Epithelial cell of proximal tubule (primary cell): ENCODE measurements at regions not wholly inside any gene's neighbourhood (a gene's known extent, or its start where the extent isn't known, plus 50 kb on each side); places are given as distances from the start of the nearest gene placed in this dataset.

ENCODE experiments used
- DNase-seq: peaks from one replicate; pipeline ENCODE4 v3.0.0-alpha.2; 2011; ENCODE audit warnings: low read depth
- H3K4me3 ChIP-seq: 2 replicates; pipeline ENCODE4 v1.5.1; 2011; ENCODE audit warnings: low read depth, mild to moderate bottlenecking, low read length
- TF ChIP-seq, protein P1 (sequence below): conservative IDR thresholded peaks from 2 replicates; pipeline ENCODE4 v1.5.1; 2012; ENCODE audit warnings: low read depth, mild to moderate bottlenecking, low read length

DNA sequence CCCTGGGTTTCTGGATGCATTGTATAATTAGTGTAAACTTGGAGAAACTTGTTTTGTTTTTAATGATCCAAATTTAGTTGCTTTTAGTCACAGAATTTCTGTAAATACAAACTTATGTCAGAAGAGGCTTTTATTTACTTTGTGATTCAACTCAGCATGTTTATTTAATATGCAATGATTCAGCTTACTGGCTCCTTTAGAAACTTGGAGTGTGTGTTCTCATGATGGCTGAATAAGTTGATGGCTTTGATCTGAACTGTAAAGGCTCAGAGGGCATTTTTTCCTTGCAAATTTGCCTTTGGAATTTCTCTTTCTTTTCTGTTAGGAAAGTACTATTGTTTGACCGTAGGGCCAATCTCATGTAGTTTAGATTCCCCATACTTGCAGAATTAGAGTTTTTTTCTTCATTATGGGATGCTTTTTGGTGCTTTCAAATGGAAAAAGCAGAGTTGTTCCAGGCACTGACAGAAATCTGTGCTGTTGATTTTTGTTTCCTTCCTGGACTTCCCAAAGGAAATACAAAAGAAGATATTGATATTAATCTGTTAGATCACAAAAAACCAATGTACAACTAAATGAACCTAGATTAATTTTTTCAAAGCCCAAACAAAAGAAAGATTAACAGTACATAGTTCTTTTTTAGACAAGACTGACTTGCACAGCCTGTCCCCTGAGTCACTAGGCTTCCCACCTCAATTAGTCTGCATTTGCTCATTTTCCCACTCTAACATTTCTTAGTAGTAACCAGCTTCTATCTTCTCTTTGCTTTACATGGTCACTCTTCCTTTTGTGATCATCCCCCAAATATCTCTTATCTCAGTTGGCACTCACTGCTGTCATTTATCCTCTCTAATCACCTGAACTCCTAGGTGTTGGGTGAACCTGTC is 96.8 kb upstream of the AGR3 start:
- H3K4me3 ChIP-seq, result no peak overlapping the region
- DNase-seq, result peak; percentile 43
- TF ChIP-seq, protein P1, sequence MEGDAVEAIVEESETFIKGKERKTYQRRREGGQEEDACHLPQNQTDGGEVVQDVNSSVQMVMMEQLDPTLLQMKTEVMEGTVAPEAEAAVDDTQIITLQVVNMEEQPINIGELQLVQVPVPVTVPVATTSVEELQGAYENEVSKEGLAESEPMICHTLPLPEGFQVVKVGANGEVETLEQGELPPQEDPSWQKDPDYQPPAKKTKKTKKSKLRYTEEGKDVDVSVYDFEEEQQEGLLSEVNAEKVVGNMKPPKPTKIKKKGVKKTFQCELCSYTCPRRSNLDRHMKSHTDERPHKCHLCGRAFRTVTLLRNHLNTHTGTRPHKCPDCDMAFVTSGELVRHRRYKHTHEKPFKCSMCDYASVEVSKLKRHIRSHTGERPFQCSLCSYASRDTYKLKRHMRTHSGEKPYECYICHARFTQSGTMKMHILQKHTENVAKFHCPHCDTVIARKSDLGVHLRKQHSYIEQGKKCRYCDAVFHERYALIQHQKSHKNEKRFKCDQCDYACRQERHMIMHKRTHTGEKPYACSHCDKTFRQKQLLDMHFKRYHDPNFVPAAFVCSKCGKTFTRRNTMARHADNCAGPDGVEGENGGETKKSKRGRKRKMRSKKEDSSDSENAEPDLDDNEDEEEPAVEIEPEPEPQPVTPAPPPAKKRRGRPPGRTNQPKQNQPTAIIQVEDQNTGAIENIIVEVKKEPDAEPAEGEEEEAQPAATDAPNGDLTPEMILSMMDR, result no peak

DNA sequence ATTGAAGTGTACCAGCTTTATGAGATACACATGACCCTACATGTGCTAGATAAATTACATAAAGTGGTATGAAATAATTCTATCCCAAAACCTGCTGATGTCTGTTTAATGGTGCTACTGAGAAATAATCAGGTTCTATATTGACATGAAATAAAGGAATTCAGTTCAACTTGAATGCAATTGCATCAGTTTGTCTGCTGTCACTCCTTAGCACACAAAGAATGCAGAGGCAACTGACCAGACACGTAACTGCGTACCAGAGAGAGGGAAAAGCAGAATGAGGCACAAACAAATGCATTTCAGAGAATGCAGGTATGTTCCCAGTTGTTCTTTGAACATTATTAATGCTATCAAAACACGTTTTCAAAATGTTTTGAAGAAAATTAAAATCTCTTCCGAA is 98.8 kb upstream of the AGR3 start:
- H3K4me3 ChIP-seq, result no peak overlapping the region
- no peak for DNase-seq
- TF ChIP-seq, protein P1, result no peak

DNA sequence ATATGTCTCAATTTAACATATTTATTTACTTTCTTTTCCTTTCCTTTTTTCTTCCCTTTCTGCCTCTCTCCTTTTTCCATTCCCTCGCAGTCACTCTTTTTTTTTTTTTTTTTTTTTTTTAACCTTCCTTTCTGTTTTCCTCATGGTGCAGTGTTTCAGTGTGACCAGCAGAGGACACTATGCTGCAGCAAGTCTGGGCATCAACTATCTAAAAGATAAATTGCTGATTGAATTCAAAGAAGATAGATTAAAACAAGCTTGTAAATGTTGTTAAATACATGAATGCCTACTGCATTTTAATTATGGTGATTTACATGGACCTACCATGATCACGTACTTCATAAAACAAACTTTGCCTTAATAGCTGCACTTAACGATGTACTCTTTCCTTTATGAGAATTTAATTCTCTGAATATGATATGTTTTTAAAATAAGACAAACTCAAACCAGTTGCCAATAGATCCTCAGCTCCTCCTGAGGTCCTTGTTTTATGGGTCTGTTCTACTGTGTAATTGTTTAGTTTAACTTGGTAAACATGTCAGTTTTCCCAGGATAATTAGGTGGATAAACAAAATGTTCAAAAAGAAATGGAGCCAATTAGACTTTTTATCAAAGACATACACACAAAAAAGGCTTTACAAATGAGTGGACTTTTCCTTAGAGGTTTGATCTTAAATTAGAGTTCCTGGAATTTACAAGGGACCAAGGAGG is 101.0 kb upstream of the AGR3 start:
- TF ChIP-seq, protein P1, result peak; percentile 99
- no peak overlapping the region for H3K4me3 ChIP-seq
- no peak for DNase-seq

DNA sequence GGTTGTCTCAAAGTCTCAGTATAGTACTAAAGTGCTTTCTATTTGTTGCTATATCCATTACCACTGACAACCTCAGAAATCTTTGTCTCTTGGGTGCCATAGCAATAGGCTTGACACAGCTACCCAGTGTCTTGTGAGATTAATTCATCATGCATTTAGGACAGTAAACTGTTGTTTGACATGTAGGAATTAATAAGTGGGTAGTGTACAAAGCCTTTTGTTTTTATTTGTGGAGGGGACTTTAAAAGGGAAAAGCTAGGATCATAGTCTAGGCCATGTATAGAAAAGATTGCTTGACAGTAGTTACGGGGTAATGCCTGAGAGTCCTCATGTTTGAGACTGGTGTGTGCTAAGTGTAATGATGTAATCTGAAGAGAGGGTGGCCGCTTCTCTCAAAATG is 102.6 kb upstream of the AGR3 start:
- no peak overlapping the region for H3K4me3 ChIP-seq
- TF ChIP-seq, protein P1, result no peak
- no peak for DNase-seq

DNA sequence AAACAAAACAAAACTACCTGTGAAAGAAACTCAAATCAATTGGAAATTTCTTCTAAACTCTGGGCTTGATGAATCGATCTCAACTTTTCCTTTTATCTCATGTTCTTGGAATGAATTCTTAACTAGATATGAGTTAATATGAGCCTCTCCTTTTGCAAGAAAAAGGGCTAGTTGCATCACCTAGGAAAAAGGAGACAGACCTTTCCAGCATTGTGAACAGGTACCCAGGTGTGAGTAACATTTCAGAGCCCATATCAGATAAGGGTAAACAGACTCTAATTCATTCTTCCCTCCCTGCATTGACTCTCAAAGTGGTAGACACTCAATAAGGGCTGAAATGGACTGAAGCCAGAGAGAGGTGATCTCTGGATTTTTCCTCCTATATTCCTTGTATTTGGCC is 103.8 kb upstream of the AGR3 start:
- TF ChIP-seq, protein P1, result no peak
- DNase-seq, result no peak
- H3K4me3 ChIP-seq, result no peak overlapping the region

DNA sequence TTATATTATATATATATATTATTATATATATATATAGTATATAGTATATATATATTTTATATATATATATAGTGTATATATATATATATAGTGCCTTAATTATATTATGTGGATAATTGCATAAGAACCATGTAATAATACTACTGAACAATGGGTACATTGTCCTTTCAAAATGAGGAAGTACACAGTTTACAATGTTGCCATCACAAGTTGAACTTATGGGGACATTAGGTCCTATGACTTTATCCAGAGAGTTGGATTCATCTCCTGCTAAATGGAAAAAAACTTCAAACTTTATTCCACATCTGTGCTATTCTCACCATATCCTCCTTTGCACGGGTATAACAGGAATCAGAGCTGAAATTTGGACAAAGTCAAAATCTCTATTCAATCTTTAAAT is 105.0 kb upstream of the AGR3 start:
- H3K4me3 ChIP-seq, result no peak overlapping the region
- TF ChIP-seq, protein P1, result no peak
- no peak for DNase-seq
